Upper lobe of right lung (tissue), 1 donor: ENCODE measurements at regions not wholly inside any gene's neighbourhood (a gene's known extent, or its start where the extent isn't known, plus 50 kb on each side); places are given as distances from the start of the nearest gene placed in this dataset.
"Not testable (repeated sequence)": the region's sequence is repeated elsewhere in the genome, so short reads cannot be mapped to it uniquely, and the experiment has no call there.

Experiments
- ATAC-seq: fragments of 200-7000 bp; cut with Tn5 transposase; one replicate; pipeline ENCODE4 v1.9.1; 2020; ENCODE audit warnings: mild to moderate bottlenecking, moderate library complexity
- DNase-seq: peaks from one replicate; pipeline ENCODE4 v3.0.0-alpha.2; 2020
- H3K27ac ChIP-seq: fragments of 200-600 bp; one replicate; pipeline ENCODE4 v1.8.0; 2022
- H3K27me3 ChIP-seq: fragments of 200-600 bp; one replicate; pipeline ENCODE4 v1.8.0; 2022; ENCODE audit warnings: mild to moderate bottlenecking
- H3K36me3 ChIP-seq: fragments of 200-600 bp; one replicate; pipeline ENCODE4 v1.8.0; 2022
- H3K4me1 ChIP-seq: fragments of 200-600 bp; one replicate; pipeline ENCODE4 v1.8.0; 2022
- H3K4me3 ChIP-seq: fragments of 200-600 bp; one replicate; pipeline ENCODE4 v1.8.0; 2022; ENCODE audit warnings: mild to moderate bottlenecking
- H3K9me3 ChIP-seq: fragments of 200-600 bp; one replicate; pipeline ENCODE4 v1.8.0; 2022
- CTCF ChIP-seq: fragments of 200-600 bp; IDR thresholded peaks from one replicate; pipeline ENCODE4 v1.8.0; 2022; ENCODE audit warnings: antibody characterized with exemption
- intact Hi-C: fragments of 100-400 bp; cut with DNase I; formaldehyde crosslinking; loops from one replicate; pipeline ENCODE4 v1.11.0; 2022
- donor health status: DM: no; HTN: yes; CAD: no; lungs with severe emphysema.

GRCh38 chr4:100017637-100018310 is 67.7 kb upstream of the H2AZ1 start:
- no peaks in the 10 kb centered on the region for H3K9me3 ChIP-seq
- no peaks in the 10 kb centered on the region for H3K27me3 ChIP-seq
- ATAC-seq (no peak), DNase-seq (no peak)
- H3K36me3 ChIP-seq: no peaks in the 10 kb centered on the region
- no peak for TF ChIP-seq CTCF
- H3K27ac ChIP-seq: no peak overlapping the region
- no peak overlapping the region for H3K4me3 ChIP-seq
- H3K4me1 ChIP-seq: no peaks in the 10 kb centered on the region
- intact Hi-C loops: no loop called here

GRCh38 chr4:100016191-100016590 is 66.1 kb upstream of the H2AZ1 start:
- intact Hi-C loops: no loop called here
- no peak for TF ChIP-seq CTCF
- no peak overlapping the region for H3K27ac ChIP-seq
- no peaks in the 10 kb centered on the region for H3K9me3 ChIP-seq
- ATAC-seq (no peak), DNase-seq (no peak)
- no peak overlapping the region for H3K4me3 ChIP-seq
- H3K36me3 ChIP-seq: no peaks in the 10 kb centered on the region
- no peaks in the 10 kb centered on the region for H3K4me1 ChIP-seq
- H3K27me3 ChIP-seq: no peaks in the 10 kb centered on the region

GRCh38 chr4:100014616-100015015 is 64.5 kb upstream of the H2AZ1 start:
- no peak for DNase-seq
- Histone ChIP-seq H3K9me3 (no peaks in the 10 kb centered on the region), H3K27ac (no peak overlapping the region), H3K27me3 (peaks cover 3% of the 10 kb centered on the region), H3K4me1 (no peaks in the 10 kb centered on the region), H3K4me3 (no peak overlapping the region), H3K36me3 (no peaks in the 10 kb centered on the region)
- no peak for ATAC-seq
- TF ChIP-seq CTCF: no peak
- intact Hi-C loops: no loop called here

- ATAC-seq (no peak), DNase-seq (no peak)
- no peaks in the 10 kb centered on the region for H3K36me3 ChIP-seq
- no peak overlapping the region for H3K27ac ChIP-seq
- H3K9me3 ChIP-seq: no peaks in the 10 kb centered on the region
- TF ChIP-seq CTCF: no peak
- H3K4me3 ChIP-seq: no peak overlapping the region
- intact Hi-C loops: no loop called here
- H3K4me1 ChIP-seq: no peaks in the 10 kb centered on the region
- H3K27me3 ChIP-seq: peaks cover 5% of the 10 kb centered on the region
Observed at GRCh38 chr4:100009490-100009889, 59.4 kb upstream of the H2AZ1 start.

- no peak for TF ChIP-seq CTCF
- no peaks in the 10 kb centered on the region for H3K4me1 ChIP-seq
- DNase-seq: no peak
- ATAC-seq: no peak
- no peaks in the 10 kb centered on the region for H3K9me3 ChIP-seq
- H3K27me3 ChIP-seq: peaks cover 5% of the 10 kb centered on the region
- intact Hi-C loops: no loop called here
- H3K36me3 ChIP-seq: no peaks in the 10 kb centered on the region
- no peak overlapping the region for H3K27ac ChIP-seq
- no peak overlapping the region for H3K4me3 ChIP-seq
Observed at GRCh38 chr4:100008048-100008447, 58.0 kb upstream of the H2AZ1 start.

- H3K27me3 ChIP-seq, H3K9me3 ChIP-seq, H3K36me3 ChIP-seq, ATAC-seq, intact Hi-C loops, H3K4me3 ChIP-seq, H3K4me1 ChIP-seq, H3K27ac ChIP-seq, DNase-seq: not testable (repeated sequence)
Observed at GRCh38 chr4:100006161-100006560, 56.1 kb upstream of the H2AZ1 start.
